ENCODE measurements at regions not wholly inside any gene's neighbourhood (a gene's known extent, or its start where the extent isn't known, plus 50 kb on each side); places are given as distances from the start of the nearest gene placed in this dataset.
"Not testable (repeated sequence)": the region's sequence is repeated elsewhere in the genome, so short reads cannot be mapped to it uniquely, and the experiment has no call there.

GRCh38 chr3:139127101-139127500 lies 82.4 kb upstream of the PRR23C start:
- H3K14ac ChIP-seq (ENCODE audit: insufficient read depth, low read length): no peak overlapping the region
- no peaks in the 10 kb centered on the region for H3K27me3 ChIP-seq (ENCODE audit: insufficient read depth, low read length)
- no peak overlapping the region for H2AK5ac ChIP-seq (ENCODE audit: insufficient read length, low read length)
- no CpG with 5 or more reads among the region's 1 CpG for WGBS (ENCODE audit: extremely low coverage, insufficient read length, low lambda C conversion rate)
- H4K20me1 ChIP-seq (ENCODE audit: control insufficient read depth, insufficient read depth, insufficient read length): no peaks in the 10 kb centered on the region
- H3K79me1 ChIP-seq (ENCODE audit: insufficient read depth, low read depth, low read length, poor library complexity, severe bottlenecking): no peaks in the 10 kb centered on the region
- H3K9me3 Mint-ChIP-seq: no peaks in the 10 kb centered on the region
- H2BK15ac ChIP-seq (ENCODE audit: low read depth, low read length): no peak overlapping the region
- H3T11ph ChIP-seq (ENCODE audit: low read length): no peak overlapping the region
- H3K4me1 ChIP-seq (ENCODE audit: insufficient read depth, low read length): no peaks in the 10 kb centered on the region
- no peak overlapping the region for H2AFZ ChIP-seq (ENCODE audit: low read length)
- TF ChIP-seq, protein P1, sequence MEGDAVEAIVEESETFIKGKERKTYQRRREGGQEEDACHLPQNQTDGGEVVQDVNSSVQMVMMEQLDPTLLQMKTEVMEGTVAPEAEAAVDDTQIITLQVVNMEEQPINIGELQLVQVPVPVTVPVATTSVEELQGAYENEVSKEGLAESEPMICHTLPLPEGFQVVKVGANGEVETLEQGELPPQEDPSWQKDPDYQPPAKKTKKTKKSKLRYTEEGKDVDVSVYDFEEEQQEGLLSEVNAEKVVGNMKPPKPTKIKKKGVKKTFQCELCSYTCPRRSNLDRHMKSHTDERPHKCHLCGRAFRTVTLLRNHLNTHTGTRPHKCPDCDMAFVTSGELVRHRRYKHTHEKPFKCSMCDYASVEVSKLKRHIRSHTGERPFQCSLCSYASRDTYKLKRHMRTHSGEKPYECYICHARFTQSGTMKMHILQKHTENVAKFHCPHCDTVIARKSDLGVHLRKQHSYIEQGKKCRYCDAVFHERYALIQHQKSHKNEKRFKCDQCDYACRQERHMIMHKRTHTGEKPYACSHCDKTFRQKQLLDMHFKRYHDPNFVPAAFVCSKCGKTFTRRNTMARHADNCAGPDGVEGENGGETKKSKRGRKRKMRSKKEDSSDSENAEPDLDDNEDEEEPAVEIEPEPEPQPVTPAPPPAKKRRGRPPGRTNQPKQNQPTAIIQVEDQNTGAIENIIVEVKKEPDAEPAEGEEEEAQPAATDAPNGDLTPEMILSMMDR (conservative IDR thresholded peaks at IDR 0.05): no peak
- H3K56ac ChIP-seq (ENCODE audit: insufficient read length, low read depth, low read length): no peak overlapping the region
- H3K79me2 ChIP-seq (ENCODE audit: insufficient read depth, low read length): no peaks in the 10 kb centered on the region
- no peaks in the 10 kb centered on the region for H3K23me2 ChIP-seq (ENCODE audit: insufficient read length, low read depth, low read length, poor library complexity, severe bottlenecking)
- no peak overlapping the region for H3K9ac ChIP-seq (ENCODE audit: extremely low read depth, insufficient read length, low read length)
- no peak overlapping the region for H3K27ac ChIP-seq (ENCODE audit: insufficient read length, low read depth, low read length)
- peaks cover 13% of the 10 kb centered on the region for H3K27me3 Mint-ChIP-seq (ENCODE audit: low read depth)
- H3K9me3 ChIP-seq (ENCODE audit: control insufficient read depth, low read depth, low read length): no peaks in the 10 kb centered on the region
- no peak overlapping the region for H3K23ac ChIP-seq (ENCODE audit: insufficient read length, low read depth, low read length)
- no peak overlapping the region for H3K4me3 Mint-ChIP-seq
- no peak overlapping the region for H3K27ac Mint-ChIP-seq
- H3K4me1 Mint-ChIP-seq: peaks cover 7 to 15% of the 10 kb centered on the region in 2 experiments
- H2BK120ac ChIP-seq (ENCODE audit: low read depth, low read length, poor library complexity, severe bottlenecking): no peak overlapping the region
- H2BK5ac ChIP-seq (ENCODE audit: insufficient read length, low read length): no peak overlapping the region
- H3K18ac ChIP-seq (ENCODE audit: insufficient read length, low read depth, low read length): no peak overlapping the region
- no peak overlapping the region for H4K91ac ChIP-seq (ENCODE audit: insufficient read length, low read depth, low read length)
- no peak for DNase-seq
- H3K4ac ChIP-seq (ENCODE audit: low read depth, low read length): no peak overlapping the region
- H3K4me2 ChIP-seq (ENCODE audit: insufficient read depth, insufficient read length, low read length): no peak overlapping the region
- no peak overlapping the region for H2BK12ac ChIP-seq (ENCODE audit: insufficient read length, low read depth, low read length)
- no peaks in the 10 kb centered on the region for H3K36me3 Mint-ChIP-seq (ENCODE audit: insufficient read depth in 1 of 3, low read depth in 3 of 3)
- no peak overlapping the region for H2BK20ac ChIP-seq (ENCODE audit: low read depth, low read length, poor library complexity, severe bottlenecking)
- no peak overlapping the region for H4K8ac ChIP-seq (replicated peaks; ENCODE audit: insufficient read length, low read depth, low read length)
- no peak overlapping the region for H4K5ac ChIP-seq (ENCODE audit: insufficient read length, low read depth, low read length)

DNA sequence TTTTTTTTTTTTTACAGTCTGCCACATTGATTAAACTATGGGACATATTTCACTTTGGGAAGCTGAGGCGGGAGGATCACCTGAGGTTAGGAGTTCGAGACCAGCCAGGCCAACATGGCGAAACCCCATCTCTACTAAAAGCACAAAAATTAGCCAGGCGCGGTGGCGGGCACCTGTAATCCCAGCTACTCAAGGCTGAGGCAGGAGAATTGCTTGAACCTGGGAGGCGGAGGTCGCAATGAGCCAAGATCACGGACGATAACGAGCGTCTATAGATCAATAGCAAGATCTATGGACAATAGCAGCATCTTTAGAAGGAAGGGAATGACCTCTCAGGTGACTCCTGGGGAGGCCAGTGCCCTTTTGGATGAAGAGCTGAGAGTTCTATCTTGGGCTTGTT lies 82.9 kb upstream of the PRR23C start:
- not testable (repeated sequence) for H4K8ac ChIP-seq (replicated peaks; ENCODE audit: insufficient read length, low read depth, low read length); H3K23ac ChIP-seq (ENCODE audit: insufficient read length, low read depth, low read length); DNase-seq; H3K23me2 ChIP-seq (ENCODE audit: insufficient read length, low read depth, low read length, poor library complexity, severe bottlenecking); H3K27ac Mint-ChIP-seq; H2AFZ ChIP-seq (ENCODE audit: low read length); H3K27me3 ChIP-seq (ENCODE audit: insufficient read depth, low read length); H3K9ac ChIP-seq (ENCODE audit: extremely low read depth, insufficient read length, low read length); H2BK12ac ChIP-seq (ENCODE audit: insufficient read length, low read depth, low read length); H3K79me2 ChIP-seq (ENCODE audit: insufficient read depth, low read length); H2BK5ac ChIP-seq (ENCODE audit: insufficient read length, low read length); H3K27ac ChIP-seq (ENCODE audit: insufficient read length, low read depth, low read length); H3K56ac ChIP-seq (ENCODE audit: insufficient read length, low read depth, low read length); H3K9me3 ChIP-seq (ENCODE audit: control insufficient read depth, low read depth, low read length); H3K4ac ChIP-seq (ENCODE audit: low read depth, low read length); H4K20me1 ChIP-seq (ENCODE audit: control insufficient read depth, insufficient read depth, insufficient read length); H3K18ac ChIP-seq (ENCODE audit: insufficient read length, low read depth, low read length); H3K4me2 ChIP-seq (ENCODE audit: insufficient read depth, insufficient read length, low read length); H2BK15ac ChIP-seq (ENCODE audit: low read depth, low read length); H3K36me3 Mint-ChIP-seq (ENCODE audit: insufficient read depth in 1 of 3, low read depth in 3 of 3); H3K9me3 Mint-ChIP-seq; H4K91ac ChIP-seq (ENCODE audit: insufficient read length, low read depth, low read length); H3T11ph ChIP-seq (ENCODE audit: low read length); H2BK20ac ChIP-seq (ENCODE audit: low read depth, low read length, poor library complexity, severe bottlenecking); H3K79me1 ChIP-seq (ENCODE audit: insufficient read depth, low read depth, low read length, poor library complexity, severe bottlenecking); H2BK120ac ChIP-seq (ENCODE audit: low read depth, low read length, poor library complexity, severe bottlenecking); H4K5ac ChIP-seq (ENCODE audit: insufficient read length, low read depth, low read length); H2AK5ac ChIP-seq (ENCODE audit: insufficient read length, low read length); H3K14ac ChIP-seq (ENCODE audit: insufficient read depth, low read length); H3K4me1 ChIP-seq (ENCODE audit: insufficient read depth, low read length); H3K4me3 Mint-ChIP-seq
- WGBS (ENCODE audit: extremely low coverage, insufficient read length, low lambda C conversion rate): no CpG with 5 or more reads among the region's 12 CpGs
- peaks cover 7 to 18% of the 10 kb centered on the region in 2 experiments for H3K4me1 Mint-ChIP-seq
- H3K27me3 Mint-ChIP-seq (ENCODE audit: low read depth): peaks cover 13% of the 10 kb centered on the region
